Fibroblast of pulmonary artery (primary cell): ENCODE measurements at regions not wholly inside any gene's neighbourhood (a gene's known extent, or its start where the extent isn't known, plus 50 kb on each side); places are given as distances from the start of the nearest gene placed in this dataset.

ENCODE experiments used
- DNase-seq: peaks from one replicate; pipeline ENCODE4 v3.0.0-alpha.2; 2010; ENCODE audit warnings: low read depth
- H3K4me3 ChIP-seq: replicated peaks from 2 replicates; pipeline ENCODE4 v1.5.1; 2011; ENCODE audit warnings: low read depth, mild to moderate bottlenecking, control low read depth, low read length, moderate library complexity
- CTCF ChIP-seq: IDR thresholded peaks from 2 replicates; pipeline ENCODE4 v1.5.1; 2011; ENCODE audit warnings: mild to moderate bottlenecking, control low read depth, low read length, inconsistent platforms; ENCODE audit errors: missing control alignments

- no peak overlapping the region for H3K4me3 ChIP-seq
- no peak for DNase-seq
- no peak for TF ChIP-seq CTCF
These were observed 461.4 kb upstream of the USP15 start for GRCh38 chr12:61798778-61799177.

- H3K4me3 ChIP-seq = no peak overlapping the region
- TF ChIP-seq CTCF = no peak
- no peak for DNase-seq
These were observed 455.9 kb upstream of the USP15 start for GRCh38 chr12:61804301-61804700.

GRCh38 chr12:61808856-61809255, 451.3 kb upstream of the USP15 start:
- TF ChIP-seq CTCF = no peak

GRCh38 chr12:61810486-61810885, 449.7 kb upstream of the USP15 start:
- no peak overlapping the region for H3K4me3 ChIP-seq
- TF ChIP-seq CTCF = no peak
- no peak for DNase-seq

More at GRCh38 chr12:61808856-61809255, 451.3 kb upstream of the USP15 start:
- no peak for DNase-seq
- no peak overlapping the region for H3K4me3 ChIP-seq

- H3K4me3 ChIP-seq = no peak overlapping the region
- TF ChIP-seq CTCF = no peak
- no peak for DNase-seq
These were observed 438.8 kb upstream of the USP15 start for GRCh38 chr12:61821381-61821780.

GRCh38 chr12:61823102-61823501, 437.1 kb upstream of the USP15 start:
- DNase-seq = no peak
- no peak for TF ChIP-seq CTCF
- no peak overlapping the region for H3K4me3 ChIP-seq

GRCh38 chr12:61846765-61847164, 413.4 kb upstream of the USP15 start:
- no peak overlapping the region for H3K4me3 ChIP-seq
- no peak for TF ChIP-seq CTCF
- DNase-seq = no peak
